T-cell (primary cell): ENCODE measurements at regions not wholly inside any gene's neighbourhood (a gene's known extent, or its start where the extent isn't known, plus 50 kb on each side); places are given as distances from the start of the nearest gene placed in this dataset.

Experiments
- ATAC-seq, 4 experiments: fragments of 200-7000 bp in 3 of 4; fragments of 150-1000 bp in 1 of 4; cut with Tn5 transposase; replicated peaks in 1 of 4; 1 replicate in 3 of 4; 2 replicates in 1 of 4; pipeline ENCODE4 v1.10.0; 2021; ENCODE audit warnings: moderate library complexity in 3 of 4, mild to moderate bottlenecking in 2 of 4, moderate number of reproducible peaks in 1 of 4
- CTCF ChIA-PET, 2 donors: fragments of 300-600 bp; sonication (Branson Sonifier 250); formaldehyde crosslinking; loops; one replicate each; lab custom pipeline; 2022; ENCODE audit warnings: antibody characterized with exemption in 2 of 2; lab: Charles Lee
- POLR2A ChIA-PET, 2 donors: fragments of 300-600 bp; sonication (Branson Sonifier 250); formaldehyde crosslinking; loops; one replicate each; lab custom pipeline; 2022; ENCODE audit warnings: antibody characterized with exemption in 2 of 2; lab: Charles Lee
- DNase-seq, 35 experiments: peaks; one replicate each; pipeline versions ENCODE4 v3.0.0 to v3.0.0-alpha.2; 2013 to 2023
- H3K27ac ChIP-seq: one replicate; pipeline ENCODE4 v1.5.1; 2013; ENCODE audit warnings: low read length
- H3K27me3 ChIP-seq, 2 experiments: replicated peaks in 1 of 2; 1 replicate in 1 of 2; 2 replicates in 1 of 2; pipeline versions ENCODE4 v1.6.1 to v1.7.0; 2013; ENCODE audit warnings: low read length in 1 of 2, mixed read lengths in 1 of 2; ENCODE audit not compliant: control insufficient read depth in 2 of 2, insufficient read depth in 2 of 2; ENCODE audit errors: extremely low read depth in 1 of 2
- H3K36me3 ChIP-seq, 2 donors: 1 replicate in 1 of 2; 2 replicates in 1 of 2; pipeline versions ENCODE4 v1.6.1 to v1.7.0; 2013; ENCODE audit warnings: low read length in 1 of 2; ENCODE audit not compliant: control insufficient read depth in 2 of 2, insufficient read depth in 1 of 2; ENCODE audit errors: extremely low read depth in 1 of 2
- H3K4me1 ChIP-seq, 2 experiments: 1 replicate in 1 of 2; 2 replicates in 1 of 2; pipeline versions ENCODE4 v1.6.1 to v1.7.0; 2013; ENCODE audit warnings: low read length in 2 of 2, mixed read lengths in 1 of 2; ENCODE audit not compliant: insufficient read depth in 2 of 2, control insufficient read depth in 1 of 2; ENCODE audit errors: extremely low read depth in 1 of 2
- H3K4me3 ChIP-seq, 2 donors: 1 replicate in 1 of 2; 2 replicates in 1 of 2; pipeline versions ENCODE4 v1.5.1 to v1.7.0; 2013; ENCODE audit warnings: mild to moderate bottlenecking in 2 of 2, low read length in 1 of 2, moderate library complexity in 1 of 2; ENCODE audit not compliant: control insufficient read depth in 1 of 2; ENCODE audit errors: extremely low read depth in 1 of 2
- H3K9me3 ChIP-seq: 2 replicates; pipeline ENCODE4 v1.7.0; 2013
- H3K27ac Mint-ChIP-seq, 2 donors: one replicate each; pipeline ENCODE4 v1.8.0; 2020 to 2021; ENCODE audit warnings: mild to moderate bottlenecking in 2 of 2, mixed read lengths in 2 of 2
- H3K27me3 Mint-ChIP-seq, 2 donors: one replicate each; pipeline ENCODE4 v1.8.0; 2021 to 2022; ENCODE audit warnings: mixed read lengths in 2 of 2
- H3K36me3 Mint-ChIP-seq: one replicate; pipeline ENCODE4 v1.8.0; 2021; ENCODE audit warnings: mixed read lengths
- H3K4me1 Mint-ChIP-seq, 3 donors: one replicate each; pipeline ENCODE4 v1.8.0; 2020 to 2022; ENCODE audit warnings: mixed read lengths in 3 of 3, mild to moderate bottlenecking in 1 of 3
- H3K4me3 Mint-ChIP-seq, 3 donors: one replicate each; pipeline ENCODE4 v1.8.0; 2020 to 2022; ENCODE audit warnings: mild to moderate bottlenecking in 3 of 3, mixed read lengths in 3 of 3, moderate library complexity in 3 of 3
- H3K9me3 Mint-ChIP-seq, 3 donors: one replicate each; pipeline ENCODE4 v1.8.0; 2020 to 2022; ENCODE audit warnings: mixed read lengths in 3 of 3
- WGBS: methylation state at CpG from one replicate; pipeline ENCODE4 v1.1.5; 2013; ENCODE audit warnings: missing lambda C conversion rate; ENCODE audit not compliant: insufficient coverage; 5-methylcytosine and 5-hydroxymethylcytosine counted together

- Histone ChIP-seq H3K4me3 (no peak overlapping the region), H3K27ac (no peak overlapping the region), H3K9me3 (no peaks in the 10 kb centered on the region), H3K4me1 (no peaks in the 10 kb centered on the region), H3K27me3 (peaks cover 0 to 4% of the 10 kb centered on the region in 2 experiments), H3K36me3 (no peaks in the 10 kb centered on the region)
- no peak overlapping the region for H3K4me3 Mint-ChIP-seq
- CTCF ChIA-PET, result no interaction called here
- DNase-seq (no peak), ATAC-seq (no peak)
- H3K27ac Mint-ChIP-seq, result no peak overlapping the region
- H3K27me3 Mint-ChIP-seq, result peaks cover 0 to 3% of the 10 kb centered on the region in 2 donors
- H3K9me3 Mint-ChIP-seq, result no peaks in the 10 kb centered on the region
- POLR2A ChIA-PET, result no interaction called here
- 87% methylated on average over 45 of the region's 59 CpGs for WGBS
- no peaks in the 10 kb centered on the region for H3K4me1 Mint-ChIP-seq
- no peaks in the 10 kb centered on the region for H3K36me3 Mint-ChIP-seq
Observed at GRCh38 chr13:111956261-111957151, 110.4 kb upstream of the SOX1 start.

GRCh38 chr13:111957913-111958450 is 109.0 kb upstream of the SOX1 start:
- H3K4me3 Mint-ChIP-seq, result no peak overlapping the region
- H3K27ac ChIP-seq, result no peak overlapping the region
- ATAC-seq (no peak), DNase-seq (no peak)
- no peak overlapping the region for H3K4me3 ChIP-seq
- H3K27me3 ChIP-seq, result peaks cover 0 to 4% of the 10 kb centered on the region in 2 experiments
- H3K27ac Mint-ChIP-seq, result no peak overlapping the region
- no peaks in the 10 kb centered on the region for H3K4me1 Mint-ChIP-seq
- H3K9me3 Mint-ChIP-seq, result no peaks in the 10 kb centered on the region
- H3K27me3 Mint-ChIP-seq, result peaks cover 0 to 3% of the 10 kb centered on the region in 2 donors
- no peaks in the 10 kb centered on the region for H3K36me3 Mint-ChIP-seq
- ChIA-PET POLR2A (no interaction called here), CTCF (no interaction called here)
- no peaks in the 10 kb centered on the region for H3K36me3 ChIP-seq
- H3K4me1 ChIP-seq, result no peaks in the 10 kb centered on the region
- no peaks in the 10 kb centered on the region for H3K9me3 ChIP-seq
- 85% methylated on average over 11 of the region's 14 CpGs for WGBS

- H3K4me1 ChIP-seq, result no peaks in the 10 kb centered on the region
- Mint-ChIP-seq H3K36me3 (no peaks in the 10 kb centered on the region), H3K4me3 (no peak overlapping the region), H3K9me3 (no peaks in the 10 kb centered on the region), H3K27ac (no peak overlapping the region), H3K4me1 (no peaks in the 10 kb centered on the region), H3K27me3 (peaks cover 0 to 3% of the 10 kb centered on the region in 2 donors)
- CTCF ChIA-PET, result no interaction called here
- H3K36me3 ChIP-seq, result no peaks in the 10 kb centered on the region
- peaks cover 0 to under 1% of the 10 kb centered on the region in 2 experiments for H3K27me3 ChIP-seq
- no peak for DNase-seq
- WGBS, result 96% methylated on average over 7 of the region's 11 CpGs
- no peak for ATAC-seq
- H3K27ac ChIP-seq, result no peak overlapping the region
- no peaks in the 10 kb centered on the region for H3K9me3 ChIP-seq
- POLR2A ChIA-PET, result no interaction called here
- H3K4me3 ChIP-seq, result no peak overlapping the region
Observed at GRCh38 chr13:111958612-111959395, 108.1 kb upstream of the SOX1 start.

DNA sequence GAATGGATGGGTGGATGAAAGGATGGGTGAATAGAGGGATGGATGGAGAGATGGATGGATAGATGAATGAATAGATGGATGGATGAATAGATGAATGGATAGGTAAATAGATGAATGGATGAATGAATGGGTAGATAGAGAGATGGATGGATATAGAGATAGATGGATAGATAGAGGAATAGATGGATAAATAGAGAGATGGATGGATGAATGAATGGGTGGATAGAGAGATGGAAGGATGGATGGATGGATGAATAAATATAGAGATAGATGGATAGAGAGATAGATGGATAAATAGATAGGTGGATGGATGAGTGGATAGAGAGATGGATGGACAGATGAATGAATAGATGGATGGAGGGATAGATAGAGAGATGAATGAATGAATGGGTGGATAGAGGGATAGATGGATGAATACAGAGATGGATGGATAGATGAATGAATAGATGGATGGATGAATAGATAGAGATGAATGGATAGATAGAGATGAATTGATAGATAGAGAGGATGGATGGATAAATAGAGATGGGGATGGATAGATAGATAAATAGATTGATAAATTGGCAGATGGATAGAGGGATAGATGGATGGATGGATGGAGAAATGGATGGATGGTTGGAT is 106.7 kb upstream of the SOX1 start:
- H3K9me3 ChIP-seq, result no peaks in the 10 kb centered on the region
- H3K27me3 Mint-ChIP-seq, result no peaks in the 10 kb centered on the region
- no peaks in the 10 kb centered on the region for H3K4me1 ChIP-seq
- no peaks in the 10 kb centered on the region for H3K4me1 Mint-ChIP-seq
- no peak for ATAC-seq
- H3K36me3 ChIP-seq, result no peaks in the 10 kb centered on the region
- H3K4me3 ChIP-seq, result no peak overlapping the region
- H3K9me3 Mint-ChIP-seq, result no peaks in the 10 kb centered on the region
- DNase-seq, result no peak
- no peaks in the 10 kb centered on the region for H3K36me3 Mint-ChIP-seq
- H3K27ac ChIP-seq, result no peak overlapping the region
- POLR2A ChIA-PET, result no interaction called here
- H3K27me3 ChIP-seq, result no peaks in the 10 kb centered on the region
- CTCF ChIA-PET, result no interaction called here
- no peak overlapping the region for H3K4me3 Mint-ChIP-seq
- H3K27ac Mint-ChIP-seq, result no peak overlapping the region

GRCh38 chr13:111961236-111961635 is 105.7 kb upstream of the SOX1 start:
- 87% methylated on average over 9 of the region's 10 CpGs for WGBS
- Histone ChIP-seq H3K4me3 (no peak overlapping the region), H3K4me1 (no peaks in the 10 kb centered on the region), H3K36me3 (no peaks in the 10 kb centered on the region), H3K27me3 (no peaks in the 10 kb centered on the region), H3K27ac (no peak overlapping the region), H3K9me3 (no peaks in the 10 kb centered on the region)
- H3K9me3 Mint-ChIP-seq, result no peaks in the 10 kb centered on the region
- no peaks in the 10 kb centered on the region for H3K36me3 Mint-ChIP-seq
- no peak for ATAC-seq
- CTCF ChIA-PET, result no interaction called here
- H3K4me3 Mint-ChIP-seq, result no peak overlapping the region
- H3K27ac Mint-ChIP-seq, result no peak overlapping the region
- DNase-seq, result no peak
- H3K27me3 Mint-ChIP-seq, result no peaks in the 10 kb centered on the region
- POLR2A ChIA-PET, result no interaction called here
- H3K4me1 Mint-ChIP-seq, result no peaks in the 10 kb centered on the region

GRCh38 chr13:111961651-111962192 is 105.2 kb upstream of the SOX1 start:
- no peaks in the 10 kb centered on the region for H3K9me3 ChIP-seq

More at GRCh38 chr13:111961651-111962192, 105.2 kb upstream of the SOX1 start:
- ChIA-PET POLR2A (no interaction called here), CTCF (no interaction called here)
- no peaks in the 10 kb centered on the region for H3K27me3 ChIP-seq
- DNase-seq (no peak), ATAC-seq (no peak)
- H3K27ac ChIP-seq, result no peak overlapping the region
- H3K27me3 Mint-ChIP-seq, result no peaks in the 10 kb centered on the region
- 90% methylated on average over 9 of the region's 11 CpGs for WGBS
- no peak overlapping the region for H3K27ac Mint-ChIP-seq
- H3K4me1 ChIP-seq, result no peaks in the 10 kb centered on the region
- H3K4me3 ChIP-seq, result no peak overlapping the region
- no peaks in the 10 kb centered on the region for H3K9me3 Mint-ChIP-seq
- H3K4me3 Mint-ChIP-seq, result no peak overlapping the region
- H3K36me3 Mint-ChIP-seq, result no peaks in the 10 kb centered on the region
- no peaks in the 10 kb centered on the region for H3K36me3 ChIP-seq
- no peaks in the 10 kb centered on the region for H3K4me1 Mint-ChIP-seq
